Astrocyte (in vitro differentiated cells and primary cell): ENCODE measurements at regions not wholly inside any gene's neighbourhood (a gene's known extent, or its start where the extent isn't known, plus 50 kb on each side); places are given as distances from the start of the nearest gene placed in this dataset.

ENCODE experiments used
- DNase-seq: peaks from one replicate; pipeline ENCODE4 v3.0.0-alpha.2; 2010; ENCODE audit warnings: low read depth
- FAIRE-seq: peaks from 2 replicates; lab custom pipeline; 2011; peaks lifted over from hg19 to GRCh38; lab: Jason Lieb, UNC
- H2AFZ ChIP-seq: 2 replicates; pipeline ENCODE4 v1.6.0; 2012; ENCODE audit warnings: low read depth, low read length, inconsistent platforms
- H3K27ac ChIP-seq: 2 replicates; pipeline ENCODE4 v1.5.1; 2011; ENCODE audit warnings: low read depth, low read length, inconsistent platforms
- H3K27me3 ChIP-seq: 2 replicates; pipeline ENCODE4 v1.6.0; 2011; ENCODE audit warnings: low read length, inconsistent platforms; ENCODE audit not compliant: insufficient read depth
- H3K36me3 ChIP-seq: 2 replicates; pipeline ENCODE4 v1.5.1; 2011; ENCODE audit warnings: low read length, inconsistent platforms; ENCODE audit not compliant: insufficient read depth
- H3K4me1 ChIP-seq: 2 replicates; pipeline ENCODE4 v1.5.1; 2011; ENCODE audit warnings: low read length, inconsistent platforms; ENCODE audit not compliant: insufficient read depth
- H3K4me2 ChIP-seq: 2 replicates; pipeline ENCODE4 v1.6.0; 2012; ENCODE audit warnings: low read length, inconsistent platforms
- H3K4me3 ChIP-seq: 2 replicates; pipeline ENCODE4 v1.5.1; 2011; ENCODE audit warnings: low read depth, mild to moderate bottlenecking, low read length, inconsistent platforms; ENCODE audit not compliant: insufficient read depth
- H3K79me2 ChIP-seq: 2 replicates; pipeline ENCODE4 v1.6.0; 2012; ENCODE audit warnings: mild to moderate bottlenecking, low read length, inconsistent platforms; ENCODE audit not compliant: insufficient read depth
- H3K9ac ChIP-seq: 2 replicates; pipeline ENCODE4 v1.6.0; 2012; ENCODE audit warnings: mild to moderate bottlenecking, low read length, inconsistent platforms
- H3K9me3 ChIP-seq: 2 replicates; pipeline ENCODE4 v1.5.1; 2012; ENCODE audit warnings: low read depth, mild to moderate bottlenecking, low read length, inconsistent platforms; ENCODE audit not compliant: insufficient read depth
- H4K20me1 ChIP-seq: 2 replicates; pipeline ENCODE4 v1.6.0; 2012; ENCODE audit warnings: low read length, inconsistent platforms; ENCODE audit not compliant: insufficient read depth
- H3K27ac Mint-ChIP-seq: one replicate; pipeline ENCODE4 v1.8.0; 2021; ENCODE audit warnings: mild to moderate bottlenecking, mixed read lengths; ENCODE audit not compliant: unreplicated experiment
- H3K27me3 Mint-ChIP-seq: one replicate; pipeline ENCODE4 v1.8.0; 2021; ENCODE audit warnings: low read depth, mixed read lengths; ENCODE audit not compliant: unreplicated experiment
- H3K36me3 Mint-ChIP-seq: one replicate; pipeline ENCODE4 v1.8.0; 2021; ENCODE audit warnings: low read depth, mixed read lengths; ENCODE audit not compliant: unreplicated experiment
- H3K4me1 Mint-ChIP-seq: one replicate; pipeline ENCODE4 v1.8.0; 2021; ENCODE audit warnings: low read depth, mixed read lengths; ENCODE audit not compliant: unreplicated experiment
- H3K4me3 Mint-ChIP-seq: one replicate; pipeline ENCODE4 v1.8.0; 2021; ENCODE audit warnings: mild to moderate bottlenecking, moderate library complexity, mixed read lengths; ENCODE audit not compliant: unreplicated experiment
- H3K9me3 Mint-ChIP-seq: one replicate; pipeline ENCODE4 v1.8.0; 2021; ENCODE audit warnings: mild to moderate bottlenecking, mixed read lengths; ENCODE audit not compliant: unreplicated experiment
- EZH2 ChIP-seq: IDR thresholded peaks from 2 replicates; pipeline ENCODE4 v1.6.1; 2012; ENCODE audit warnings: mild to moderate bottlenecking, low read length, inconsistent platforms; ENCODE audit not compliant: insufficient read depth
- TF ChIP-seq, protein P1 (sequence below): IDR thresholded peaks from 2 replicates; pipeline ENCODE4 v1.5.1; 2011; ENCODE audit warnings: low read depth, mild to moderate bottlenecking, inconsistent platforms, low read length, moderate library complexity; ENCODE audit not compliant: insufficient read depth

DNA sequence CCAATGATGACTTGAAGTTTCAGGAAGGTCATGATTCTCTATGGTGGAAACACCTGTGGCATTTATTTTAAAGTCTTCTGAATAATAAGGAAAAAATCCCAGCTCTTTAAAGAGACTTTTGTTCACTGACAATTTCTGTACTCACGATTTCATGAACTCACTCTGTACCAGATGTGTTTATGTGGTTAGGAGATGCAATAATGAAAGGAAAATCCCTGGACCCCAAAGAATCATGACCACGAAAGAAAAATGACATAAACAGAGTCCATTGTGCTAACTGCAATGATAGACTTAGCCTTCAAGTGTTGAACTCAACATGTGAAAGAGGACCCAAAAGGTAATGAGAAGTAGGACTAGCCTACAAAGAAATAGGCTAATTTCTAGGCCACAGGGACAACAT, 947.5 kb downstream of the CDH11 start:
- Histone ChIP-seq H3K79me2 (no peaks in the 10 kb centered on the region), H4K20me1 (no peaks in the 10 kb centered on the region), H3K36me3 (no peaks in the 10 kb centered on the region), H3K9me3 (peaks cover 7% of the 10 kb centered on the region), H3K9ac (no peak overlapping the region), H3K27me3 (no peaks in the 10 kb centered on the region), H3K4me2 (no peak overlapping the region), H3K27ac (no peak overlapping the region), H2AFZ (no peak overlapping the region), H3K4me1 (no peaks in the 10 kb centered on the region), H3K4me3 (no peak overlapping the region)
- Mint-ChIP-seq H3K36me3 (no peaks in the 10 kb centered on the region), H3K4me1 (no peaks in the 10 kb centered on the region), H3K27me3 (no peaks in the 10 kb centered on the region), H3K27ac (no peak overlapping the region), H3K9me3 (peaks cover 13% of the 10 kb centered on the region), H3K4me3 (no peak overlapping the region)
- TF ChIP-seq EZH2 = no peak
- TF ChIP-seq, protein P1, sequence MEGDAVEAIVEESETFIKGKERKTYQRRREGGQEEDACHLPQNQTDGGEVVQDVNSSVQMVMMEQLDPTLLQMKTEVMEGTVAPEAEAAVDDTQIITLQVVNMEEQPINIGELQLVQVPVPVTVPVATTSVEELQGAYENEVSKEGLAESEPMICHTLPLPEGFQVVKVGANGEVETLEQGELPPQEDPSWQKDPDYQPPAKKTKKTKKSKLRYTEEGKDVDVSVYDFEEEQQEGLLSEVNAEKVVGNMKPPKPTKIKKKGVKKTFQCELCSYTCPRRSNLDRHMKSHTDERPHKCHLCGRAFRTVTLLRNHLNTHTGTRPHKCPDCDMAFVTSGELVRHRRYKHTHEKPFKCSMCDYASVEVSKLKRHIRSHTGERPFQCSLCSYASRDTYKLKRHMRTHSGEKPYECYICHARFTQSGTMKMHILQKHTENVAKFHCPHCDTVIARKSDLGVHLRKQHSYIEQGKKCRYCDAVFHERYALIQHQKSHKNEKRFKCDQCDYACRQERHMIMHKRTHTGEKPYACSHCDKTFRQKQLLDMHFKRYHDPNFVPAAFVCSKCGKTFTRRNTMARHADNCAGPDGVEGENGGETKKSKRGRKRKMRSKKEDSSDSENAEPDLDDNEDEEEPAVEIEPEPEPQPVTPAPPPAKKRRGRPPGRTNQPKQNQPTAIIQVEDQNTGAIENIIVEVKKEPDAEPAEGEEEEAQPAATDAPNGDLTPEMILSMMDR = no peak
- FAIRE-seq (no peak), DNase-seq (peak; percentile 26)

- no peaks in the 10 kb centered on the region for H3K27me3 Mint-ChIP-seq
- TF ChIP-seq, protein P1 = no peak
- no peak for TF ChIP-seq EZH2
- H3K36me3 Mint-ChIP-seq = no peaks in the 10 kb centered on the region
- H3K4me3 Mint-ChIP-seq = no peak overlapping the region
- Histone ChIP-seq H3K27me3 (no peaks in the 10 kb centered on the region), H3K4me2 (no peak overlapping the region), H3K4me3 (no peak overlapping the region), H3K79me2 (no peaks in the 10 kb centered on the region), H3K9ac (no peak overlapping the region), H3K36me3 (no peaks in the 10 kb centered on the region), H3K4me1 (no peaks in the 10 kb centered on the region), H3K9me3 (no peaks in the 10 kb centered on the region), H3K27ac (no peak overlapping the region), H2AFZ (no peak overlapping the region), H4K20me1 (no peaks in the 10 kb centered on the region)
- FAIRE-seq (no peak), DNase-seq (no peak)
- H3K9me3 Mint-ChIP-seq = peaks cover 6% of the 10 kb centered on the region
- H3K27ac Mint-ChIP-seq = no peak overlapping the region
- no peaks in the 10 kb centered on the region for H3K4me1 Mint-ChIP-seq
Observed at GRCh38 chr16:64172652-64173051, 949.2 kb downstream of the CDH11 start.

GRCh38 chr16:64172226-64172625, 949.6 kb downstream of the CDH11 start:
- no peak for DNase-seq
- no peaks in the 10 kb centered on the region for H3K4me1 Mint-ChIP-seq
- no peak overlapping the region for H3K27ac Mint-ChIP-seq
- no peaks in the 10 kb centered on the region for H3K36me3 Mint-ChIP-seq
- H2AFZ ChIP-seq = no peak overlapping the region
- H4K20me1 ChIP-seq = no peaks in the 10 kb centered on the region
- no peaks in the 10 kb centered on the region for H3K36me3 ChIP-seq
- TF ChIP-seq EZH2 = no peak
- TF ChIP-seq, protein P1 = no peak
- peaks cover 1% of the 10 kb centered on the region for H3K9me3 Mint-ChIP-seq
- no peak for FAIRE-seq
- no peaks in the 10 kb centered on the region for H3K4me1 ChIP-seq
- H3K9me3 ChIP-seq = no peaks in the 10 kb centered on the region
- H3K27me3 Mint-ChIP-seq = no peaks in the 10 kb centered on the region
- H3K9ac ChIP-seq = no peak overlapping the region
- H3K4me3 ChIP-seq = no peak overlapping the region
- H3K27me3 ChIP-seq = no peaks in the 10 kb centered on the region
- no peak overlapping the region for H3K27ac ChIP-seq
- no peak overlapping the region for H3K4me2 ChIP-seq
- H3K4me3 Mint-ChIP-seq = no peak overlapping the region
- H3K79me2 ChIP-seq = no peaks in the 10 kb centered on the region
